ENCODE measurements at regions not wholly inside any gene's neighbourhood (a gene's known extent, or its start where the extent isn't known, plus 50 kb on each side); places are given as distances from the start of the nearest gene placed in this dataset.
A peak's percentile ranks its signal among the peaks of the same experiment; 100 is the strongest.

GRCh38 chr4:138409670-138410069 lies 167.5 kb upstream of the SLC7A11 start:
- H3K9me3 Mint-ChIP-seq, result no peaks in the 10 kb centered on the region
- H3K36me3 Mint-ChIP-seq, result no peaks in the 10 kb centered on the region
- no peak overlapping the region for H3K4me3 ChIP-seq (replicated peaks in 1 of 3; ENCODE audit: low read depth in 2 of 3, low read length in 3 of 3)
- no peak overlapping the region for H3K27ac ChIP-seq (ENCODE audit: low read depth in 1 of 2, low read length in 2 of 2)
- intact Hi-C loops (cut with micrococcal nuclease), result loop anchor here (5.0 to 10.0 kb wide), 3 partner anchors 102 to 167 kb away; partner anchors contain the start of gene SLC7A11 (in 2 of the 2)
- H3K4me1 ChIP-seq (ENCODE audit: control insufficient read depth in 1 of 2, insufficient read depth in 2 of 2, low read length in 2 of 2), result peaks cover 26 to 29% of the 10 kb centered on the region in 2 donors
- no peak overlapping the region for H3K4me2 ChIP-seq (replicated peaks; ENCODE audit: extremely low read depth, low read length, poor library complexity, severe bottlenecking)
- no peaks in the 10 kb centered on the region for H3K36me3 ChIP-seq (replicated peaks in 1 of 2; ENCODE audit: control insufficient read depth in 1 of 2, insufficient read depth in 2 of 2, low read length in 2 of 2)
- peaks cover 0 to 1% (median 0%) of the 10 kb centered on the region in 3 donors for H3K27me3 Mint-ChIP-seq (ENCODE audit: low read depth in 3 of 3)
- H3K79me2 ChIP-seq (ENCODE audit: insufficient read depth, low read length), result no peaks in the 10 kb centered on the region
- H2AFZ ChIP-seq (ENCODE audit: insufficient read depth, low read depth, low read length, poor library complexity, severe bottlenecking), result peak overlapping the region; percentile 22
- no peak overlapping the region for H3K9ac ChIP-seq (ENCODE audit: insufficient read depth, low read length, poor library complexity, severe bottlenecking)
- H4K20me1 ChIP-seq (ENCODE audit: insufficient read depth, low read length), result no peaks in the 10 kb centered on the region
- no peak for TF ChIP-seq CTCF (IDR thresholded peaks at IDR 0.05)
- no peak for DNase-seq
- no peaks in the 10 kb centered on the region for H3K9me3 ChIP-seq (replicated peaks in 1 of 2; ENCODE audit: control insufficient read depth in 1 of 2, insufficient read depth in 1 of 2, low read length in 2 of 2)
- 86% methylated on average over 2 of the region's 3 CpGs for WGBS (ENCODE audit: insufficient coverage)
- no peak overlapping the region for H3K4me3 Mint-ChIP-seq
- peaks cover 40% of the 10 kb centered on the region for H3K4me1 Mint-ChIP-seq
- no peak overlapping the region for H3K27ac Mint-ChIP-seq
- no peaks in the 10 kb centered on the region for H3K27me3 ChIP-seq (ENCODE audit: control insufficient read depth in 2 of 2, insufficient read depth in 2 of 2, low read length in 2 of 2)

DNA sequence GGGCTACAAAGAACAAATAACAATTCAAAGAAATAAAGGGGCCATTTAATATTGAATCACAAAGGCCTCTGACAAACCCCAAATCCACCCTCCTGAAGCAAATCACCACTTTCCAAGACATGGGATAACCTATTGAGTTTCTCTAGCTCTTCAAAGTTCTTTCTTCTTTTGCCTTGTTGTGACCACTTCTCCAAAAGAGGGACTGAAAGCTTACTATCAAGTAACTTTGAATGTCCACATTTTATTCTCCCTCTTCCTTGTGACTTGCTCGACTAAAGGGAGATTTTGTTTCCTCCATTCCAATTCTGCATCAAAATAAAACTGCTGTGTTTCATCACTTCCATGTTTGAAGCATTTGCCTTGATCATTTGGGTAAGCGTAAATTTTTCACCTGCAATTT lies 166.6 kb upstream of the SLC7A11 start:
- no peak for TF ChIP-seq CTCF (IDR thresholded peaks at IDR 0.05)
- Histone ChIP-seq H3K27ac (ENCODE audit: low read depth in 1 of 2, low read length in 2 of 2) (no peak overlapping the region), H3K4me3 (replicated peaks in 1 of 3; ENCODE audit: low read depth in 2 of 3, low read length in 3 of 3) (no peak overlapping the region), H3K79me2 (ENCODE audit: insufficient read depth, low read length) (no peaks in the 10 kb centered on the region), H4K20me1 (ENCODE audit: insufficient read depth, low read length) (no peaks in the 10 kb centered on the region), H3K4me2 (replicated peaks; ENCODE audit: extremely low read depth, low read length, poor library complexity, severe bottlenecking) (no peak overlapping the region), H3K9ac (ENCODE audit: insufficient read depth, low read length, poor library complexity, severe bottlenecking) (no peak overlapping the region), H3K27me3 (ENCODE audit: control insufficient read depth in 2 of 2, insufficient read depth in 2 of 2, low read length in 2 of 2) (no peaks in the 10 kb centered on the region), H3K9me3 (replicated peaks in 1 of 2; ENCODE audit: control insufficient read depth in 1 of 2, insufficient read depth in 1 of 2, low read length in 2 of 2) (no peaks in the 10 kb centered on the region), H3K4me1 (ENCODE audit: control insufficient read depth in 1 of 2, insufficient read depth in 2 of 2, low read length in 2 of 2) (peaks cover 34 to 37% of the 10 kb centered on the region in 2 donors), H2AFZ (ENCODE audit: insufficient read depth, low read depth, low read length, poor library complexity, severe bottlenecking) (no peak overlapping the region), H3K36me3 (replicated peaks in 1 of 2; ENCODE audit: control insufficient read depth in 1 of 2, insufficient read depth in 2 of 2, low read length in 2 of 2) (no peaks in the 10 kb centered on the region)
- no peaks in the 10 kb centered on the region for H3K9me3 Mint-ChIP-seq
- peaks cover 43% of the 10 kb centered on the region for H3K4me1 Mint-ChIP-seq
- H3K36me3 Mint-ChIP-seq, result no peaks in the 10 kb centered on the region
- WGBS (ENCODE audit: insufficient coverage), result 60% methylated on average over 1 of the region's 2 CpGs
- intact Hi-C loops (cut with micrococcal nuclease), result loop anchor here (5.0 to 10.0 kb wide), 3 partner anchors 101 to 166 kb away; partner anchors contain the start of gene SLC7A11 (in 2 of the 2)
- H3K27me3 Mint-ChIP-seq (ENCODE audit: low read depth in 3 of 3), result peaks cover 0 to 1% (median 0%) of the 10 kb centered on the region in 3 donors
- H3K27ac Mint-ChIP-seq, result no peak overlapping the region
- no peak for DNase-seq
- H3K4me3 Mint-ChIP-seq, result no peak overlapping the region

Data from CD14-positive monocyte (primary cell).